CD4-positive, alpha-beta T cell treated with Interferon gamma for 1 hour (primary cell): ENCODE measurements at regions not wholly inside any gene's neighbourhood (a gene's known extent, or its start where the extent isn't known, plus 50 kb on each side); places are given as distances from the start of the nearest gene placed in this dataset.
"Not testable (repeated sequence)": the region's sequence is repeated elsewhere in the genome, so short reads cannot be mapped to it uniquely, and the experiment has no call there.

Experiments used
- DNase-seq: peaks from one replicate; pipeline ENCODE4 v3.0.0-alpha.2; 2020

DNA sequence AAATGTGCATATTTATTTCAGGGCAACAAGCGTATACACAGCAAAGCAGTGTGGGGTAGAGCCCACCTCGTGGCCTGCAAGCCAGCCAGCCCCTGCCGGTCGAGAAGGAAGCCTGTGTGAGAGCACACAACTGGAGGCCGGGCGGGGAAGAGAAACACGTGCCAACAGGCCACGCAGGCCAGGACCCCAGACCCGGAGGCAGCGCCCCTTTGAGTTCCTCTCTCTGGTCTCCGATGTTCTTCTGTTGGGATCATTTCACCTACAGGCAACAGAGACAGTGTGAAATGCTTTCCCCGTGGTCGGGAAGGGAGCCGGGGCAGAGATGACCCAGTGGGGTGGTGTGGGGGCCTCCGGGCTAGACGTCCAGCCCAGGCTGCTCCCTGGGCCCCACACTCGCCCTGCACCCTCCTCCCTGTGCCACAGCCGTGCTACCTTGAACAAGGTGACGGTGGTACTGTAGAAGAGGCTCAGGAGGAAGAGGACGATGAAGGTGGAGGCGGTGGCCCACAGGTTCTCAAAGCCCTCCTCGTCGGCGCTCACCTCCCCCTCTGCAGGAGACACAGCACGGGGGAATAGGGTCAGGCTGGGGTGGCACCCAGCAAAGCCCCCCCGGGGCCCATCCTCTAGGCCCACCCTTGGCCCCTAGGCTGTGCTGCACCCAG lies 325.5 kb downstream of the TMEM121 start:
- DNase-seq = no peak

DNA sequence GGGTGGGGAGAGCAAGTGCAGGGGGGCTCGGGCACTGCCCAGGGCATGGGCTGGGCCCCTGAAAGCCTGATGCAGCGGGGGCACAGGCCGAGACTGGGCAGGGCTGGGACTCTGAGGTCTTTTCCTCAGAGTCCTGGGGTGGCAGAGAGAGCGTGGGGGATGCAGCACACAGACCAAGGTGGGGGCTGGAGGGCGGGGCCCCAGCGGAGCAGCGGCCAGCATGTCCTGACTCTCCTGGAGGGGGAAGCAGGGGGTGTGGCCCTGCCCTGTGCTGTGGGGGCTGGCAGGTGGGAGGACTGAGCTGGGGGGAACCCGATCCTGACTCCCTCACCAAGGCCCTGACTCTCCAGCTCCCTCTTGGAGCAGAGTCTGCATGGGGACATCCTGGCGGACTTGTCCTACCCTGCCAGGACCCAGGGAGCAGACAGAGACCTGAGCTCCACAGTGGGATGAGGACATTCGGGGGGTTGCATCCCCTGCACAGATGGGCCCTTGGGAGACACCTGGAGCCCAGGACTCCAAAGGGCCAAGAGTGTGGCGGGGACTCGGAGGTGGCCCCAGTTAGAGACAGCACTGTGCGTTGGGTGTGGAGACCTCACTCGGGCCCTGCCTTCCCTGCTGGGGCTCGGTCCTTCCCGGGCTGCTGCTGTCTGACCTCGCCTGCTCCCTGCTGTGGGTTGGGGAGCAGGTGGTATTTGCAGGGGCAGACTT lies 326.1 kb downstream of the TMEM121 start:
- no peak for DNase-seq

DNA sequence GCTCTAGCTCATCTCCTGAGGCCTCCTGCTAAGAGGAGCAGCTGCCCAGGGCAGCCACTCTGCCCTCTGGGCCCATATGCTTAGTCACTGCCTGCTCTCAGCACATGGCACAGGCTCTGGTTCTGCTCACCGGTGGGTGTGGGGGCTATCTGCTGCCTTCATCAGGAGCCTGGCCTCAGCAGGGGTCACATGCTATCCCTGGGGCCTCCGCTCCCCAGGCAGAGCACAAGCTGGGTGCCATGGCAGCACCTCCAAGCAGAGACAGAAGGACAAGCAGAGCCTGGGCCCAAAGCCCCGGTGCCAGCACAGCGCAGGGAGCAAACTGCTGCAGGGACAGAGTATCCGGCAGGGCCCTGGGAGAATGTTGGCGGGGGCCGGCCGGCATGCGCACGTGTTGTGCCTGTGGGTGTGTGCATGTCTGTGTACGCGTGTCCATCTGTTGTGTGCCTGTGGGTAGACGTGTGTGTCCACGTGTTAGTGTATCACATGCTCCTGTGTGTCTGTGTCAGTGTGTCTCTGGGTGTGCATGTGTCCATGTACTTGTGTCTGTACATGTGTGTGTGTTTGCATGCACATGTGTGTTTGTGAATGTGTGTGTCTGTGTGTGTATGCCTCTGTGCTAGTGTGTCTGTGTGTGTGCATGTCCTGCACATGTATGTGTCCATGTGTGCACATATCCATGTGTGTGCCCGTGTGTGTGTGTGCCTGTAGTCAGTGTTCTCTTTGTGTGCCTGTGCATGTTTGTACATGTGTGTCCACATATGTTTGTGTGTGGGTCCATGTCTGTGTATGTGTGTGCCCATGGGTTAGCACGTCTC lies 326.9 kb downstream of the TMEM121 start:
- no peak for DNase-seq

DNA sequence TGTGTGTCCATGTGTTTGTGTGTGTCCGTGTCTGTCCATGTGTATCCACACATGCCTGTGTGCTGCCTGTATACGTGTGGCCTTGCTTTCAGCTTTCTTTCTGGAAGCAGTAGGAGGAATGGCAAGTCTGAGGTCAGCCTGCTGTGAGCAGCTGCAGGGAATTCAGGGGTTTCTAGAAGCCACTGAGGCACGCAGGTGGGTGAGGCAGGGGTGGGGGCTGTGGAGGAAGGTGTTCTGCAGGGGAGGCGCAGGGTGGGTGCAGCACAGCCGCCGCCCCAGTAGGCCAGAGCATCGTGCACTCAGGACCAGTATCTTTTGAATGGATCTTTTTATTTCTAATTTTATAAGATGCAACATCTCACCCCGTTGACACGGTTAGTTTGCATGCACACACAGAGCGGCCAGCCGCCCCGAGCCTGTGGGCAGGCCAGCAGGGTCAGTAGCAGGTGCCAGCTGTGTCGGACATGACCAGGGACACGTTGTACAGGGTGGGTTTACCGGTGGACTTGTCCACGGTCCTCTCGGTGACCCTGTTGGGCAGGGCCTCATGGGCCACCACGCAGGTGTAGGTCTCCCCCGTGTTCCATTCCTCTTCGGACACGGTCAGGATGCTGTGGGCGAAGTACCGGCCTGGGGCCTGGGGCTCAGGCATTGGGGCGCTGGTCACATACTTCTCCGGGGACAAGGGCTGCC lies 327.7 kb downstream of the TMEM121 start:
- no peak for DNase-seq

DNA sequence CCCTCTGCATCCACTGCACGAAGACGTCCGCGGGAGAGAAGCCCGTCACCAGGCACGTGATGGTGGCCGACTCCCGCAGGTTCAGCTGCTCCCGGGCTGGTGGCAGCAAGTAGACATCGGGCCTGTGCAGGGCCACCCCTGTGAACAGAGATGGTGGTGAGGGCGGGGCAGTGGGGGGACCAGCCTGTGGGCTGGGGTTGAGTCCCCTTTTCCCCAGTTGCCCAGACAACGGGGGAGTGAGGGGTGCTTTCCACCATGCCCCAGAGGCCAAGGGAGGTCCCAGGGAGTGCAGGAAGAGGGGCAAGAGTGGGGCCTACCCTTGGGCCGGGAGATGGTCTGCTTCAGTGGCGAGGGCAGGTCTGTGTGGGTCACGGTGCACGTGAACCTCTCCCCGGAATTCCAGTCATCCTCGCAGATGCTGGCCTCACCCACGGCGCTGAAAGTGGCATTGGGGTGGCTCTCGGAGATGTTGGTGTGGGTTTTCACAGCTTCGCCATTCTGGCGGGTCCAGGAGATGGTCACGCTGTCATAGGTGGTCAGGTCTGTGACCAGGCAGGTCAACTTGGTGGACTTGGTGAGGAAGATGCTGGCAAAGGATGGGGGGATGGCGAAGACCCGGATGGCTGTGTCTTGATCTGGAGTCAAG lies 328.3 kb downstream of the TMEM121 start:
- no peak for DNase-seq

DNA sequence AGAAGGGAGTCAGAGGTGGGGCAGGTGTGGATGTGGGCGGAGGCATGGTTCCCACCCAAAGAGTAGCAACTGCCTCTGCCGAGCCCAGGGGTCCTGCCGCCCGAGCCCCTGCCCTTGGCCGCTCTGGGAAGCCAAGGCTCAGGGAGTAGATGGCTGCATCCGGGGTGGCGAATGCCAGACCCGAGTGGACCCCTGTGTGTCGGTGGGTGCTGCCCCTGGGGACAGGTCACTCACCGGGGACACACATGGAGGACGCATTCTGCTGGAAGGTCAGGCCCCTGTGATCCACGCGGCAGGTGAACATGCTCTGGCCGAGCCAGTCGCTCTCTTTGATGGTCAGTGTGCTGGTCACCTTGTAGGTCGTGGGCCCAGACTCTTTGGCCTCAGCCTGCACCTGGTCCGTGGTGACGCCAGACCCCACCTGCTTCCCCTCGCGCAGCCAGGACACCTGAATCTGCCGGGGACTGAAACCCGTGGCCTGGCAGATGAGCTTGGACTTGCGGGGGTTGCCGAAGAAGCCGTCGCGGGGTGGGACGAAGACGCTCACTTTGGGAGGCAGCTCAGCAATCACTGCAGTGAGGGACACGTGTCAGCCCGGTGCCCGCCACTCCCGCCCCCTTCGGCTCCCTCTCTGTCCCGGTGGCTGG lies 329.0 kb downstream of the TMEM121 start:
- no peak for DNase-seq

DNA sequence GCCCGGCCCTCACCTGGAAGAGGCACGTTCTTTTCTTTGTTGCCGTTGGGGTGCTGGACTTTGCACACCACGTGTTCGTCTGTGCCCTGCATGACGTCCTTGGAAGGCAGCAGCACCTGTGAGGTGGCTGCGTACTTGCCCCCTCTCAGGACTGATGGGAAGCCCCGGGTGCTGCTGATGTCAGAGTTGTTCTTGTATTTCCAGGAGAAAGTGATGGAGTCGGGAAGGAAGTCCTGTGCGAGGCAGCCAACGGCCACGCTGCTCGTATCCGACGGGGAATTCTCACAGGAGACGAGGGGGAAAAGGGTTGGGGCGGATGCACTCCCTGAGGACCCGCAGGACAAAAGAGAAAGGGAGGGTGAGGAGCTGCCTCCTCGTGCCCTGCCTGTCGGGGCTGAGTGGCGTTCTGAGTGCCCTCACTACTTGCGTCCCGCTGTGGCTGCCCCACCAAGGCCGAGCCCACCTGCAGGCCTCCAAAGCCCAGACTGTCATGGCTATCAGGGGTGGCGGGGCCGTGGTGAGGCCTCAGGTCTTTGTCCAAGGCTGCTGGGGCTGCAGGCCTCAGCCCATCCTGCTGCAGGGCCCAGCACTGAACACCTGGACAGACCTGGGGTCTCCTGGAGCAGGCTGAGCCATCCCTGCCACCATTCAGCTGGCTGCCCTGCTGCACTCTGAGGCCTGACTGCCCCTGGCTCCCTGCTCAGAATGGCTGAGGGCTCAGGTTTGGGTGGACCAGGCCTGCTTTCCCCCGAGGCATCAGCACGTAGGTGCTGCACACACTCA lies 329.7 kb downstream of the TMEM121 start:
- DNase-seq = no peak

DNA sequence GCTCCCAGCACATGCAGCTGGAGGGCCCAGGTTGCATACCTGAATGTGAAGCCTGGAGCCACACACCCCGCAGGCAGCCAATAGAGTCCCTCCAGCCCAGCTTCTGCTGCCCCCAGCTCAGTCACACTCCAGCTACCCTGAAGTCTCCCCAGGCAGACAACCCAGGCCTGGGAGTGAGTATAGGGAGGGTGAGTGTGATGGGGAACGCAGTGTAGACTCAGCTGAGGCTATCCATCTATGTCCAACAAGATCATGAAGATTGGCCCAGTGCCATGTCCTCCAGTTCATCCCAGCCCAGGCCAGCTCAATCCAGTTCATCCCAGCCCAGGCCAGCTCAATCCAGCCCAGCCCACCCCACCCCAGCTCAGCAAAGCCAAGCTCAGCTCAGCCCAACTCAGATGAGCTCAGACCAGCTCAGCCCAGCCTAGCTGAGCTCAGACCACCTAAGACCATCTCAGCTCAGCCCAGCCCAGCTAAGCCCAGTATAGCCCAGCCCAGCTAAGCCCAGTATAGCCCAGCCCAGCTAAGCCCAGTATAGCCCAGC lies 330.4 kb downstream of the TMEM121 start:
- no peak for DNase-seq

DNA sequence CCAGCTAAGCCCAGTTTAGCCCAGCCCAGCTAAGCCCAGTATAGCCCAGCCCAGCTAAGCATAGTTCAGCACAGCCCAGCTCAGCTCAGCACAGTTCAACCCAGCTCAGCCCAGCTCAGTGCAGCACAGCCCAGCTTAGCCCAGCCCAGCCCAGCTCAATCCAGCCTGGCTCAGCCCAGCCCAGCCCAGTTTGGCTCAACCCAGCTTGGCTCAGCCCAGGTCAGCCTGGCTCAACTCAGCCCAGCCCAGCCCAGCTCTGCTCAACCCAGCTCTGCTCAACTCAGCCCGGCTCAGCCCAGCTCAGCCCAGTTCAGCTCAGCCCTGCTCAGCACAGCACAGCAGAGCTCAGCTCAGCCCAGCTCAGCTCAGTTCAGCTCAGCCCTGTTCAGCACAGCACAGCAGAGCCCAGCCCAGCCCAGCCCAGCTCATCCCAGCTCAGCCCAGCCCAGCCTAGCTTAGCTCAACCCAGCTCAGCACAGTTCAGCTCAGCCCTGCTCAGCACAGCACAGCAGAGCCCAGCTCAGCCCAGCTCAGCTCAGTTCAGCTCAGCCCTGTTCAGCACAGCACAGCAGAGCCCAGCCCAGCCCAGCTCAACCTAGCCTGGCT lies 330.9 kb downstream of the TMEM121 start:
- DNase-seq = no peak

DNA sequence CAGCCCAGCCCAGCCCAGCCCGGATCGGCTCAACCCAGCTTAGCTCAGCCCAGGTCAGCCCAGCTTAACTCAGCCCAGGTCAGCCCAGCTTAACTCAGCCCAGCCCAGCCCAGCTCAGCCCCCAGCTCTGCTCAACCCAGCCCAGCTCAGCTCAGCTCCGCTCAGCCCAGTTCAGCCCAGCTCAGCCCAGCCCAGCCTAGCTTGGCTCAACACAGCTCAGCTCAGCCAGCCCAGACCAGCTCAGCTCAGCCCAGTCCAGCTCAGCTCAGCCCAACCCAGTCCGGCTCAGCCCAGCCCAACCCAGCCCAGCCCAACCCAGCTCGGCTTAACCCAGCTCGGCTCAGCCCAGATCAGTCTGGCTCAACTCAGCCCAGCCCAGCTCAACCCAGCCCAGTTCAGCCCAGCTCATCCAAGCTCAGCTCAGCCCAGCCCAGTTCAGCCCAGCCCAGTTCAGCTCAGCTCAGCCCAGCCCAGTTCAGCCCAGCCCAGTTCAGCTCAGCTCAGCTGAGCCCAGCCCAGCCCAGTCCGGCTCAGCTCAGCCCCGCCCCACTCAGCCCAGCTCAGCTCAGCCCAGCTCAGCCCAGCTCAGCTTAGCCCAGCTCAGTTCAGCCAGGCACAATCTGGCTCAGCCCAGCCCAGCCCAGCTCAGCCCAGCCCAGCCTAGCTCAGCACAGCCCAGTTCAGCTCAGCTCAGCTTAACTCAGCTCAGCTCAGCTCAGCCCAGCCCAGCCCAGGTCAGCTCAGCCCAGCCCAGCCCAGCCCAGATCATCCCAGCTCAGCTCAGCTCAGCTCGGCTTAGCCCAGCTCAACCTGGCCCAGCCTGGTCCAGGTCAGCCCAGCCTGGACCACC lies 331.7 kb downstream of the TMEM121 start:
- peak; percentile 51 for DNase-seq

DNA sequence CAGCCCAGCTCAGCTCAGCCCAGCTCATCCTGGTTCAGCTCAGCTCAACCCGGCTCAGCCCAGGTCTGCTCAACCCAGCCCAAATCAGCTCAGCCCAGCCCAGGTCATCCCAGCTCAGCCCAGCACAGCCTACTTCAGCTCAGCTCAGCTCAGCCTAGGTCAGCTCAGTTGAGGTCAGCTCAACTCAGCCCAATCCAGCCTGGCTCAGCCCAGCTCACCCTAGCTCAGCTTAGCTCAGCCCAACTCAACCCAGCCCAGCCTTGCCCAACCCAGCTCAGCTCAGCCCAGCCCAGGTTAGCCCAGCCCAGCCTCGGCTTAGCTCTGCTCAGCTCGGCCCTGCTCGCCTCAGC lies 332.3 kb downstream of the TMEM121 start:
- no peak for DNase-seq

DNA sequence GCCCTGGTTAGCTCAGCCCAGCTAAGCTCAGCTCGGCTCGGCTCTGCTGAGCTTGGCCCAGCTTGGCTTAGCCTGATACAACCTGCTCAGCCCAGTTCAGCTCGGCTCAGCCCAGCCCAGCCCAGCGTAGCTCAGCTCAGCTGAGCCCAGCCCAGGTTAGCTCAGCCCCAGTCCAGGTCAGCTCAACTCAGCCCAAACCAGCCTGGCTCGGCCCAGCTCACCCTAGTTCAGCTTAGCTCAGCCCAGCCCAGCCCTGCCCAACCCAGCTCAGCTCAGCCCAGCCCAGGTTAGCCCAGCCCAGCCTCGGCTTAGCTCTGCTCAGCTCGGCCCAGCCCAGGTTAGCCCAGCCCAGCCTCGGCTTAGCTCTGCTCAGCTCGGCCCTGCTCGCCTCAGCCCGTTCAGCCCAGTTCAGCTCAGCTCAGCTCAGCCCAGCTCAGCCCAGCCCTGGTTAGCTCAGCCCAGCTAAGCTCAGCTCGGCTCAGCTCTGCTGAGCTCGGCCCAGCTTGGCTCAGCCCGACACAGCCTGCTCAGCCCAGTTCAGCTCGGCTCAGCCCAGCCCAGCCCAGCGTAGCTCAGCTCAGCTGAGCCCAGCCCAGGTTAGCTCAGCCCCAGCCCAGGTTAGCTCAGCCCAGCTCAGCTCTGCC lies 332.8 kb downstream of the TMEM121 start:
- DNase-seq = not testable (repeated sequence)

DNA sequence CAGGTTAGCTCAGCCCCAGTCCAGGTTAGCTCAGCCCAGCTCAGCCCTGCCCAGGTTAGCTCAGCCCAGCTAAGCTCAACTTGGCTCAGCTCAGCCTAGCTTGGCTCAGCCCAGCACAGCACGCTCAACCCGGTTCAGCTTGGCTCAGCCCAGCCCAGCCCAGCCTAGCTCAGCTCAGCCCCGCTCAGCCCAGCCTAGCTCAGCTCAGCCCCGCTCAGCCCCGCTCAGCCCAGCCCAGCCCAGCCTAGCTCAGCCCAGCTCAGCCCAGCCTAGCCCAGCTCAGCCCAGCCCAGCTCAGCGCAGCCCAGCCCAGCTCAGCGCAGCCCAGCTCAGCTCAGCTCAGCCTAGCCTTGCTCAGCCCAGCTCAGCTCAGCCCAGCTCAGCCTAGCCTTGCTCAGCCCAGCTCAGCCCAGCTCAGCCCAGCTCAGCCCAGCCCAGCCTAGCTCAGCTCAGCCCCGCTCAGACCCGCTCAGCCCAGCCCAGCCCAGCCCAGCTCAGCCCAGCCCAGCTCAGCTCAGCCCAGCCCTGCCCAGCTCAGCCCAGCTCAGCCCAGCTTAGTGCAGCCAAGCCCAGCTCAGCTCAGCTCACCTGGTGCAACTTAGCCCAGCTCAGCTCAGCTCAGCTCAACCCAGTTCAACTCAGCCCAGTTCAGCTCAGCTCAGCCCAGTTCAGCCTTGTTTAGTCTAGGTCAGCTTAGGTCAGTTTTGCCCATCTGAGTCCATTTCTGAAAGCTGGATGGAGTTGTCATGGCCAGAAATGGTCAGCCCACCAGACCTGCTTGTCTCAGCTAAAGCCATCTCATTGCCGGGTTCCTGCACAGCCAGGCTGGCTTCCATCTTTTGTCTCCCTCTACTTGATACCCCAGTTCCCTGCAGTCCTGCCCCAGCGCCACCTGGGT lies 333.6 kb downstream of the TMEM121 start:
- no peak for DNase-seq

DNA sequence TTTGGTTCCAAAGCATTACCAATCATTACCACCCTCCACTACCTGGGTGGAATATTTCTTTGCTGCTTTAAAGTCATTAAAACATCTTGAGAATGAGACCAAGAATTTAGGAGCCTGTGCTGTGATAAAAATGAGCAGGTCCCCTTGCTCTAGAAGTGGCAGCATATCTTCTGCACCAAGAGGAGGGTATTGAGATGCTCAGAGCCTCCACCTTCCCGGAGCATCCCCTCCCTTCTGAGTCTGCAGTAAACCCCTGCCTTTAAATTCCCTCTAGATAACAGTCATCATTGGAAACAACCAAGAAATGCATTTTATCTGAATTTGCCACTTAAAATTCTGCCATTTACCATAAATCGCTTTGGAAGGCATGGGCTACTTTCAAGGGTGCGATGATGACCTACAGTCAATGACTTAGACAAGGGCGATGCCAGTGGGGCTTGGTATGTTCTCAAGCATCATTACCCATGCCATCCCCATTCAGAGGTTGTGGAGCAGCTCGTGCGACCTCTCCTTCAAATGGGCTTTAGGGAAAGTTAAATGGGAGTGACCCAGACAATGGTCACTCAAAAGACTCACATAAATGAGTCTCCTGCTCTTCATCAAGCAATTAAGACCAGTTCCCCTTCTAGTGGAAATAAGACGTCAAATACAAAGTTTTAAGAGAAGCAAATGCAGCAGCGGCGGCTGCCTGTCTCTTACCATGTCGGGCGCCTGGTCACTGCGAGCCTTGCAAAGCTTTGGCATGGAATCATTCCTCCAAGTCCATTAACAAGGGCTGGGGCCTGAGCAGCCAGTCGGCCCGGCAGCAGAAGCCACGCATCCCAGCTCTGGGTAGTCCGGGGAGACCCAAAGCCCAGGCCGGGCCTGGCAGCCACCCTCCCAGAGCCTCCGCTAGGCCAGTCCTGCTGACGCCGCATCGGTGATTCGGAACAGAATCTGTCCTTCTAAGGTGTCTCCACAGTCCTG lies 334.5 kb downstream of the TMEM121 start:
- no peak for DNase-seq

DNA sequence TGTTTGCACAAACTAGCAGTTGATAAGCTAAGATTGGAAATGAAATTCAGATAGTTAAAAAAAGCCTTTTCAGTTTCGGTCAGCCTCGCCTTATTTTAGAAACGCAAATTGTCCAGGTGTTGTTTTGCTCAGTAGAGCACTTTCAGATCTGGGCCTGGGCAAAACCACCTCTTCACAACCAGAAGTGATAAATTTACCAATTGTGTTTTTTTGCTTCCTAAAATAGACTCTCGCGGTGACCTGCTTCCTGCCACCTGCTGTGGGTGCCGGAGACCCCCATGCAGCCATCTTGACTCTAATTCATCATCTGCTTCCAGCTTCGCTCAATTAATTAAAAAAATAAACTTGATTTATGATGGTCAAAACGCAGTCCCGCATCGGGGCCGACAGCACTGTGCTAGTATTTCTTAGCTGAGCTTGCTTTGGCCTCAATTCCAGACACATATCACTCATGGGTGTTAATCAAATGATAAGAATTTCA lies 335.6 kb downstream of the TMEM121 start:
- peak; percentile 69 for DNase-seq

DNA sequence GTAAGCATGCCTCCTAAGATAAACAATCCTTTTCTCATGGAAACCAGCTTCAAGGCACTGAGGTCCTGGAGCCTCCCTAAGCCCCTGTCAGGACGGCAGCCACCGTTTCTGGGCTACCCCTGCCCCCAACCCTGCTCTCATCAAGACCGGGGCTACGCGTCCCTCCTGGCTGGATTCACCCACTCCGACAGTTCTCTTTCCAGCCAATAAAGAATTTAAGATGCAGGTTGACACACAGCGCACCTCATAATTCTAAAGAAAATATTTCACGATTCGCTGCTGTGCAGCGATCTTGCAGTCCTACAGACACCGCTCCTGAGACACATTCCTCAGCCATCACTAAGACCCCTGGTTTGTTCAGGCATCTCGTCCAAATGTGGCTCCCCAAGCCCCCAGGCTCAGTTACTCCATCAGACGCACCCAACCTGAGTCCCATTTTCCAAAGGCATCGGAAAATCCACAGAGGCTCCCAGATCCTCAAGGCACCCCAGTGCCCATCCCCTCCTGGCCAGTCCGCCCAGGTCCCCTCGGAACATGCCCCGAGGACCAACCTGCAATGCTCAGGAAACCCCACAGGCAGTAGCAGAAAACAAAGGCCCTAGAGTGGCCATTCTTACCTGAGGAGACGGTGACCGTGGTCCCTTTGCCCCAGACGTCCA lies 336.3 kb downstream of the TMEM121 start:
- no peak for DNase-seq
